IMR-90 (cell line): ENCODE measurements at regions not wholly inside any gene's neighbourhood (a gene's known extent, or its start where the extent isn't known, plus 50 kb on each side); places are given as distances from the start of the nearest gene placed in this dataset.

Experiments
- ATAC-seq: fragments of 200-7000 bp; cut with Tn5 transposase; 2 replicates; pipeline ENCODE4 v1.9.1; 2020; ENCODE audit warnings: low read depth, mild to moderate bottlenecking, moderate library complexity
- BruUV-seq: library from RNA; stranded (reverse); fragments of 400-500 nt; replicated peaks from 2 replicates; lab custom pipeline; 2021; lab: Mats Ljungman, UMichigan
- CTCF ChIA-PET: fragments of 300-600 bp; formaldehyde crosslinking; extraction: SDS; loops from one replicate; lab custom pipeline; 2021; ENCODE audit warnings: antibody characterized with exemption; lab: Yijun Ruan, JAX
- POLR2A ChIA-PET: fragments of 300-600 bp; sonication (Branson Sonifier 250); formaldehyde crosslinking; loops from one replicate; lab custom pipeline; 2022; ENCODE audit warnings: antibody characterized with exemption; ENCODE audit not compliant: unreplicated experiment; lab: Charles Lee
- DNase-seq: peaks from one replicate; pipeline ENCODE4 v3.0.0; 2013
- H2AFZ ChIP-seq: replicated peaks from 2 replicates; pipeline ENCODE3; 2013; ENCODE audit warnings: low read length, mild to moderate bottlenecking; ENCODE audit not compliant: poor library complexity
- H2AK5ac ChIP-seq: 2 replicates; pipeline ENCODE4 v1.6.1; 2013; ENCODE audit warnings: low read depth, low read length, inconsistent platforms
- H2AK9ac ChIP-seq: replicated peaks from 2 replicates; pipeline ENCODE3; 2013; ENCODE audit warnings: mild to moderate bottlenecking, low read depth, low read length, moderate library complexity; ENCODE audit not compliant: poor library complexity
- H2BK120ac ChIP-seq: 2 replicates; pipeline ENCODE4 v1.6.1; 2013; ENCODE audit warnings: low read depth, low read length, inconsistent platforms
- H2BK15ac ChIP-seq: 3 replicates; pipeline ENCODE4 v1.6.1; 2013; ENCODE audit warnings: low read depth, low read length, inconsistent platforms
- H2BK20ac ChIP-seq: 2 replicates; pipeline ENCODE4 v1.6.1; 2013; ENCODE audit warnings: low read depth, mild to moderate bottlenecking, inconsistent platforms, low read length, moderate library complexity
- H2BK5ac ChIP-seq: 2 replicates; pipeline ENCODE4 v1.6.1; 2013; ENCODE audit warnings: mild to moderate bottlenecking, low read depth, low read length, inconsistent platforms; ENCODE audit not compliant: poor library complexity, severe bottlenecking
- H3K14ac ChIP-seq: replicated peaks from 2 replicates; pipeline ENCODE4 v1.6.1; 2013; ENCODE audit warnings: low read depth, low read length, inconsistent platforms
- H3K18ac ChIP-seq: 2 replicates; pipeline ENCODE4 v1.6.1; 2013; ENCODE audit warnings: low read depth, low read length, control low read depth
- H3K23ac ChIP-seq: 2 replicates; pipeline ENCODE4 v1.6.1; 2013; ENCODE audit warnings: low read depth, low read length, inconsistent platforms
- H3K27ac ChIP-seq: 2 replicates; pipeline ENCODE4 v1.5.1; 2013; ENCODE audit warnings: mild to moderate bottlenecking, control low read depth, low read length; ENCODE audit not compliant: insufficient read depth
- H3K27me3 ChIP-seq: 2 replicates; pipeline ENCODE4 v1.6.1; 2013; ENCODE audit warnings: low read length; ENCODE audit not compliant: control insufficient read depth, insufficient read depth
- H3K36me3 ChIP-seq: 2 replicates; pipeline ENCODE4 v1.6.1; 2013; ENCODE audit warnings: low read length, mixed read lengths; ENCODE audit not compliant: control insufficient read depth, insufficient read depth
- H3K4ac ChIP-seq: 2 replicates; pipeline ENCODE4 v1.6.1; 2013; ENCODE audit warnings: low read depth, low read length, inconsistent platforms
- H3K4me1 ChIP-seq: 2 replicates; pipeline ENCODE4 v1.6.1; 2013; ENCODE audit warnings: low read length, mixed read lengths; ENCODE audit not compliant: control insufficient read depth, insufficient read depth
- H3K4me2 ChIP-seq: 2 replicates; pipeline ENCODE4 v1.6.1; 2013; ENCODE audit warnings: low read depth, mild to moderate bottlenecking, control low read depth, low read length, moderate library complexity
- H3K4me3 ChIP-seq: 2 replicates; pipeline ENCODE4 v1.5.1; 2013; ENCODE audit warnings: low read depth, mild to moderate bottlenecking, control low read depth, low read length, moderate library complexity; ENCODE audit not compliant: insufficient read depth
- H3K56ac ChIP-seq: 2 replicates; pipeline ENCODE4 v1.6.1; 2013; ENCODE audit warnings: low read length, inconsistent platforms; ENCODE audit not compliant: insufficient read depth; ENCODE audit errors: extremely low read depth
- H3K79me1 ChIP-seq, 2 experiments: 2 replicates each; pipeline ENCODE4 v1.6.1; 2013; ENCODE audit warnings: low read length in 2 of 2, inconsistent platforms in 1 of 2, low read depth in 1 of 2
- H3K9ac ChIP-seq: 2 replicates; pipeline ENCODE4 v1.6.1; 2013; ENCODE audit warnings: low read depth, low read length, control low read depth
- H3K9me1 ChIP-seq: 2 replicates; pipeline ENCODE4 v1.6.1; 2013; ENCODE audit warnings: low read length, inconsistent platforms; ENCODE audit not compliant: insufficient read depth
- H3K9me3 ChIP-seq: 2 replicates; pipeline ENCODE4 v1.6.1; 2013; ENCODE audit warnings: low read length; ENCODE audit not compliant: control insufficient read depth, insufficient read depth
- H4K20me1 ChIP-seq: 2 replicates; pipeline ENCODE4 v1.6.1; 2013; ENCODE audit warnings: low read length, inconsistent platforms; ENCODE audit not compliant: insufficient read depth
- H4K5ac ChIP-seq: 2 replicates; pipeline ENCODE4 v1.6.1; 2013; ENCODE audit warnings: mild to moderate bottlenecking, low read depth, low read length, control low read depth
- H4K8ac ChIP-seq, 2 experiments: 2 replicates each; pipeline ENCODE4 v1.6.1; 2013; ENCODE audit warnings: low read depth in 2 of 2, low read length in 2 of 2, control low read depth in 1 of 2, inconsistent platforms in 1 of 2
- H4K91ac ChIP-seq: 2 replicates; pipeline ENCODE4 v1.6.1; 2013; ENCODE audit warnings: low read depth, low read length, inconsistent platforms; ENCODE audit not compliant: insufficient read depth
- CEBPB ChIP-seq: IDR thresholded peaks from 2 replicates; pipeline ENCODE4 v1.6.1; 2012; ENCODE audit warnings: low read depth, low read length, improper control_type of control experiment
- CHD1 ChIP-seq: IDR thresholded peaks from 2 replicates; pipeline ENCODE4 v1.6.1; 2012; ENCODE audit warnings: low read depth, low read length, improper control_type of control experiment
- FOS ChIP-seq: fragments of 150-350 bp; IDR thresholded peaks from 2 replicates; pipeline ENCODE4 v1.6.1; 2016; ENCODE audit warnings: low read depth, low read length
- MAZ ChIP-seq: IDR thresholded peaks from 2 replicates; pipeline ENCODE4 v1.6.1; 2012; ENCODE audit warnings: low read depth, mild to moderate bottlenecking, low read length, improper control_type of control experiment, moderate library complexity, borderline replicate concordance
- MXI1 ChIP-seq: IDR thresholded peaks from 2 replicates; pipeline ENCODE4 v1.6.1; 2012; ENCODE audit warnings: low read depth, mild to moderate bottlenecking, low read length, moderate library complexity, borderline replicate concordance
- NFE2L2 ChIP-seq: fragments of 150-350 bp; IDR thresholded peaks from 2 replicates; pipeline ENCODE4 v1.6.1; 2016; ENCODE audit warnings: low read depth, mild to moderate bottlenecking, low read length
- RAD21 ChIP-seq: IDR thresholded peaks from 2 replicates; pipeline ENCODE4 v1.6.1; 2012; ENCODE audit warnings: low read length, improper control_type of control experiment
- RCOR1 ChIP-seq: IDR thresholded peaks from 2 replicates; pipeline ENCODE4 v1.6.1; 2012; ENCODE audit warnings: mild to moderate bottlenecking, low read length, improper control_type of control experiment; ENCODE audit not compliant: insufficient replicate concordance
- RFX5 ChIP-seq: IDR thresholded peaks from 2 replicates; pipeline ENCODE4 v1.8.0; 2012; ENCODE audit warnings: low read depth, mild to moderate bottlenecking, low read length, moderate library complexity
- SMC3 ChIP-seq: fragments of 150-350 bp; IDR thresholded peaks from 2 replicates; pipeline ENCODE4 v1.6.1; 2016; ENCODE audit warnings: low read depth, mild to moderate bottlenecking, antibody characterized with exemption, low read length, moderate library complexity
- WGBS, 2 experiments: methylation state at CpG; one replicate each; pipeline versions ENCODE4 v1.1.5 to v1.1.7; 2013; ENCODE audit warnings: missing lambda C conversion rate in 2 of 2; ENCODE audit not compliant: insufficient read length in 1 of 2; ENCODE audit errors: extremely low coverage in 2 of 2; 5-methylcytosine and 5-hydroxymethylcytosine counted together
- dilution Hi-C: fragments of 300-500 bp; cut with HindIII; formaldehyde crosslinking; loops from one replicate; pipeline ENCODE4 v1.14.3; 2018; ENCODE audit warnings: low sequenced_read_pairs; ENCODE audit not compliant: unreplicated experiment
- in situ Hi-C: fragments of 300-500 bp; cut with MboI; formaldehyde crosslinking; loops from 3 replicates; pipeline ENCODE4 v1.14.3; 2019; ENCODE audit warnings: low sequenced_read_pairs, inconsistent platforms, mixed read lengths
- intact Hi-C: fragments of 100-400 bp; cut with micrococcal nuclease; formaldehyde crosslinking; loops from 2 replicates; pipeline ENCODE4 v1.10.0; 2022
- TF ChIP-seq, protein P1 (sequence below): conservative IDR thresholded peaks from 2 replicates; pipeline ENCODE4 v1.5.1; 2012; ENCODE audit warnings: mild to moderate bottlenecking, low read depth, low read length, improper control_type of control experiment
- TF ChIP-seq, protein P2 (sequence below): fragments of 150-350 bp; IDR thresholded peaks from 2 replicates; pipeline ENCODE4 v1.6.1; 2016; ENCODE audit warnings: low read depth, mild to moderate bottlenecking, low read length, moderate library complexity, borderline replicate concordance
- TF ChIP-seq, protein P3 (sequence below): fragments of 150-350 bp; IDR thresholded peaks from 2 replicates; pipeline ENCODE4 v1.6.1; 2017; ENCODE audit warnings: mild to moderate bottlenecking, antibody characterized with exemption, low read length, low read depth

DNA sequence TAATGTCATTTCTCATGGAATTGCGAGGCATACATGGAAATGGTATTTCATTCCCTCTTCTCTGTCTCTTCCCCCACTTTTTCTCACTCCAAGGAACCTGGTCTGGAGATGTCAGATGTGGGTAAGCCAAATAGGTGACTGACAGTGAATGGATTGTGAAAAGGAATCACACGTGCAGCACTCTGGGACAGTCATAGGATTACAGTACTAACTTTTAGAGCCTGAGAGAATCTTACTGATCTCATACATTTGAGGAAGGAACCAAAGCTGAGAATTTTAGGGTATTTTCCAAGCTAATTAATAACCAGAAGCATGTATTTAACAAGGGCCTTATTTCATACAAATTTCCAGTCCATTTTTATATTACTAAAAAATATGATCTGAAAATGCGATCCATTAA is 58.1 kb upstream of the ERBB4 start:
- intact Hi-C loops (loop anchor here (10.0 kb wide), 1 partner anchor 178 kb away; no protein-coding TSS in a partner anchor), dilution Hi-C loops (no loop called here), in situ Hi-C loops (no loop called here)
- Histone ChIP-seq H3K79me1 (no peaks in the 10 kb centered on the region), H3K14ac (no peak overlapping the region), H4K8ac (0 out of 4 replicates have a peak overlapping the region, but pooled peaks of 1 of the 2 experiments have one; percentile 23), H3K9ac (no peak overlapping the region), H2BK15ac (no peak overlapping the region), H4K5ac (no peak overlapping the region), H4K91ac (no peak overlapping the region), H3K27me3 (no peaks in the 10 kb centered on the region), H2BK20ac (no peak overlapping the region), H3K27ac (no peak overlapping the region), H2AFZ (no peak overlapping the region), H3K4me1 (no peaks in the 10 kb centered on the region), H2BK120ac (no peak overlapping the region), H3K18ac (no peak overlapping the region; the same call in 1 of the 2 replicates), H4K20me1 (no peaks in the 10 kb centered on the region), H3K36me3 (no peaks in the 10 kb centered on the region), H2AK5ac (no peak overlapping the region), H2BK5ac (no peak overlapping the region), H3K9me3 (no peaks in the 10 kb centered on the region), H3K4me2 (no peak overlapping the region), H3K4ac (no peak overlapping the region), H3K4me3 (no peak overlapping the region), H3K56ac (no peak overlapping the region), H2AK9ac (no peak overlapping the region), H3K23ac (no peak overlapping the region), H3K9me1 (no peaks in the 10 kb centered on the region)
- no peak for DNase-seq
- 25% methylated on average over 1 of the region's 3 CpGs; no CpG with 5 or more reads in 1 of the 2 experiments for WGBS, 2 experiments
- no TSS peak for BruUV-seq
- POLR2A ChIA-PET = no interaction called here
- CTCF ChIA-PET = no interaction called here
- no peak for TF ChIP-seq RFX5
- no peak for TF ChIP-seq MXI1
- TF ChIP-seq CEBPB = no peak
- no peak for TF ChIP-seq FOS
- TF ChIP-seq, protein P1, sequence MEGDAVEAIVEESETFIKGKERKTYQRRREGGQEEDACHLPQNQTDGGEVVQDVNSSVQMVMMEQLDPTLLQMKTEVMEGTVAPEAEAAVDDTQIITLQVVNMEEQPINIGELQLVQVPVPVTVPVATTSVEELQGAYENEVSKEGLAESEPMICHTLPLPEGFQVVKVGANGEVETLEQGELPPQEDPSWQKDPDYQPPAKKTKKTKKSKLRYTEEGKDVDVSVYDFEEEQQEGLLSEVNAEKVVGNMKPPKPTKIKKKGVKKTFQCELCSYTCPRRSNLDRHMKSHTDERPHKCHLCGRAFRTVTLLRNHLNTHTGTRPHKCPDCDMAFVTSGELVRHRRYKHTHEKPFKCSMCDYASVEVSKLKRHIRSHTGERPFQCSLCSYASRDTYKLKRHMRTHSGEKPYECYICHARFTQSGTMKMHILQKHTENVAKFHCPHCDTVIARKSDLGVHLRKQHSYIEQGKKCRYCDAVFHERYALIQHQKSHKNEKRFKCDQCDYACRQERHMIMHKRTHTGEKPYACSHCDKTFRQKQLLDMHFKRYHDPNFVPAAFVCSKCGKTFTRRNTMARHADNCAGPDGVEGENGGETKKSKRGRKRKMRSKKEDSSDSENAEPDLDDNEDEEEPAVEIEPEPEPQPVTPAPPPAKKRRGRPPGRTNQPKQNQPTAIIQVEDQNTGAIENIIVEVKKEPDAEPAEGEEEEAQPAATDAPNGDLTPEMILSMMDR = no peak
- no peak for TF ChIP-seq RCOR1
- TF ChIP-seq, protein P2, sequence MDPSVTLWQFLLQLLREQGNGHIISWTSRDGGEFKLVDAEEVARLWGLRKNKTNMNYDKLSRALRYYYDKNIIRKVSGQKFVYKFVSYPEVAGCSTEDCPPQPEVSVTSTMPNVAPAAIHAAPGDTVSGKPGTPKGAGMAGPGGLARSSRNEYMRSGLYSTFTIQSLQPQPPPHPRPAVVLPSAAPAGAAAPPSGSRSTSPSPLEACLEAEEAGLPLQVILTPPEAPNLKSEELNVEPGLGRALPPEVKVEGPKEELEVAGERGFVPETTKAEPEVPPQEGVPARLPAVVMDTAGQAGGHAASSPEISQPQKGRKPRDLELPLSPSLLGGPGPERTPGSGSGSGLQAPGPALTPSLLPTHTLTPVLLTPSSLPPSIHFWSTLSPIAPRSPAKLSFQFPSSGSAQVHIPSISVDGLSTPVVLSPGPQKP = no peak
- TF ChIP-seq SMC3 = no peak
- TF ChIP-seq RAD21 = no peak
- no peak for TF ChIP-seq MAZ
- TF ChIP-seq, protein P3, sequence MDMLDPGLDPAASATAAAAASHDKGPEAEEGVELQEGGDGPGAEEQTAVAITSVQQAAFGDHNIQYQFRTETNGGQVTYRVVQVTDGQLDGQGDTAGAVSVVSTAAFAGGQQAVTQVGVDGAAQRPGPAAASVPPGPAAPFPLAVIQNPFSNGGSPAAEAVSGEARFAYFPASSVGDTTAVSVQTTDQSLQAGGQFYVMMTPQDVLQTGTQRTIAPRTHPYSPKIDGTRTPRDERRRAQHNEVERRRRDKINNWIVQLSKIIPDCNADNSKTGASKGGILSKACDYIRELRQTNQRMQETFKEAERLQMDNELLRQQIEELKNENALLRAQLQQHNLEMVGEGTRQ = no peak
- no peak for TF ChIP-seq NFE2L2
- no peak for TF ChIP-seq CHD1
- no peak for ATAC-seq
